Smooth muscle cell (in vitro differentiated cells): ENCODE measurements at regions not wholly inside any gene's neighbourhood (a gene's known extent, or its start where the extent isn't known, plus 50 kb on each side); places are given as distances from the start of the nearest gene placed in this dataset.

ENCODE experiments used
- DNase-seq: peaks from one replicate; lab custom pipeline; 2025; ENCODE audit not compliant: unreplicated experiment; lab: John Stamatoyannopoulos, UW
- H2AFZ ChIP-seq: fragments of 200-600 bp; sonication (generic); 2 replicates; pipeline ENCODE4 v1.6.0; 2016; ENCODE audit warnings: antibody characterized with exemption, low read depth, mild to moderate bottlenecking
- H3F3A ChIP-seq: fragments of 200-600 bp; sonication (generic); 2 replicates; pipeline ENCODE4 v1.6.0; 2017; ENCODE audit warnings: antibody characterized with exemption, low read depth
- H3K27ac ChIP-seq: fragments of 200-600 bp; sonication (generic); 2 replicates; pipeline ENCODE4 v1.5.1; 2016; ENCODE audit warnings: low read depth, mild to moderate bottlenecking
- H3K27me3 ChIP-seq: fragments of 200-600 bp; sonication (generic); 2 replicates; pipeline ENCODE4 v1.6.1; 2016; ENCODE audit warnings: low read depth, mild to moderate bottlenecking
- H3K36me3 ChIP-seq: fragments of 200-600 bp; sonication (generic); 2 replicates; pipeline ENCODE4 v1.5.1; 2016; ENCODE audit warnings: low read depth
- H3K4me1 ChIP-seq: fragments of 200-600 bp; sonication (generic); 2 replicates; pipeline ENCODE4 v1.5.1; 2016; ENCODE audit warnings: low read depth
- H3K4me2 ChIP-seq: fragments of 200-600 bp; sonication (generic); 2 replicates; pipeline ENCODE4 v1.6.0; 2016; ENCODE audit warnings: mild to moderate bottlenecking
- H3K4me3 ChIP-seq: fragments of 200-600 bp; sonication (generic); 2 replicates; pipeline ENCODE4 v1.5.1; 2016; ENCODE audit warnings: mild to moderate bottlenecking
- H3K79me2 ChIP-seq: fragments of 200-600 bp; sonication (generic); 2 replicates; pipeline ENCODE4 v1.6.0; 2016; ENCODE audit warnings: low read depth, mild to moderate bottlenecking
- H3K9ac ChIP-seq: fragments of 200-600 bp; sonication (generic); 2 replicates; pipeline ENCODE4 v1.6.0; 2016; ENCODE audit warnings: low read depth
- H3K9me3 ChIP-seq: fragments of 200-600 bp; sonication (generic); replicated peaks from 2 replicates; pipeline ENCODE4 v1.5.1; 2016; ENCODE audit warnings: low read depth
- H4K20me1 ChIP-seq: fragments of 200-600 bp; sonication (generic); 2 replicates; pipeline ENCODE4 v1.6.0; 2016; ENCODE audit warnings: low read depth
- CTCF ChIP-seq: fragments of 200-600 bp; sonication (generic); IDR thresholded peaks from 2 replicates; pipeline ENCODE4 v1.5.1; 2017; ENCODE audit warnings: borderline replicate concordance, mild to moderate bottlenecking, antibody characterized with exemption; ENCODE audit not compliant: insufficient read depth, poor library complexity, severe bottlenecking
- WGBS: methylation state at CpG from one replicate; pipeline ENCODE4 v1.1.7; 2016; ENCODE audit warnings: low lambda C conversion rate; 5-methylcytosine and 5-hydroxymethylcytosine counted together

GRCh38 chr11:11095831-11096723 is 238.2 kb upstream of the ZBED5 start:
- Histone ChIP-seq H2AFZ (no peak overlapping the region), H4K20me1 (no peaks in the 10 kb centered on the region), H3K79me2 (no peaks in the 10 kb centered on the region), H3K4me2 (no peak overlapping the region), H3K27me3 (no peaks in the 10 kb centered on the region), H3K4me3 (no peak overlapping the region), H3K9ac (no peak overlapping the region), H3K4me1 (no peaks in the 10 kb centered on the region), H3K9me3 (no peaks in the 10 kb centered on the region), H3K36me3 (no peaks in the 10 kb centered on the region), H3K27ac (no peak overlapping the region), H3F3A (no peaks in the 10 kb centered on the region)
- DNase-seq: no peak
- no peak for TF ChIP-seq CTCF
- WGBS: 92% methylated on average over 3 of the region's 3 CpGs

- no peak for DNase-seq
- Histone ChIP-seq H3K4me3 (no peak overlapping the region), H3K9ac (no peak overlapping the region), H3F3A (no peaks in the 10 kb centered on the region), H3K4me1 (no peaks in the 10 kb centered on the region), H4K20me1 (no peaks in the 10 kb centered on the region), H3K27me3 (no peaks in the 10 kb centered on the region), H2AFZ (no peak overlapping the region), H3K4me2 (no peak overlapping the region), H3K9me3 (no peaks in the 10 kb centered on the region), H3K27ac (no peak overlapping the region), H3K79me2 (no peaks in the 10 kb centered on the region), H3K36me3 (no peaks in the 10 kb centered on the region)
- no peak for TF ChIP-seq CTCF
- WGBS: 87% methylated on average over 1 of the region's 1 CpG
Measured at GRCh38 chr11:11090495-11090894, 232.6 kb upstream of the ZBED5 start.

GRCh38 chr11:11089805-11090204 is 232.0 kb upstream of the ZBED5 start:
- H3K9ac ChIP-seq: no peak overlapping the region
- H2AFZ ChIP-seq: no peak overlapping the region
- DNase-seq: no peak
- H3K9me3 ChIP-seq: no peaks in the 10 kb centered on the region
- no peaks in the 10 kb centered on the region for H3K79me2 ChIP-seq
- H3K4me3 ChIP-seq: no peak overlapping the region
- H3K4me1 ChIP-seq: no peaks in the 10 kb centered on the region
- H3K36me3 ChIP-seq: no peaks in the 10 kb centered on the region
- no peaks in the 10 kb centered on the region for H3K27me3 ChIP-seq
- H3K27ac ChIP-seq: no peak overlapping the region
- H3F3A ChIP-seq: no peaks in the 10 kb centered on the region
- H4K20me1 ChIP-seq: no peaks in the 10 kb centered on the region
- no peak for TF ChIP-seq CTCF
- H3K4me2 ChIP-seq: no peak overlapping the region
- 94% methylated on average over 4 of the region's 4 CpGs for WGBS

- Histone ChIP-seq H3K4me3 (no peak overlapping the region), H3K9ac (no peak overlapping the region), H3K27ac (no peak overlapping the region), H3K36me3 (no peaks in the 10 kb centered on the region), H4K20me1 (no peaks in the 10 kb centered on the region), H3F3A (no peaks in the 10 kb centered on the region), H3K27me3 (no peaks in the 10 kb centered on the region), H3K4me2 (no peak overlapping the region), H3K79me2 (no peaks in the 10 kb centered on the region), H3K4me1 (no peaks in the 10 kb centered on the region), H2AFZ (no peak overlapping the region), H3K9me3 (no peaks in the 10 kb centered on the region)
- DNase-seq: no peak
- TF ChIP-seq CTCF: no peak
- 89% methylated on average over 2 of the region's 2 CpGs for WGBS
Measured at GRCh38 chr11:11086979-11087378, 229.1 kb upstream of the ZBED5 start.
